Hepatocyte (in vitro differentiated cells): ENCODE measurements at regions not wholly inside any gene's neighbourhood (a gene's known extent, or its start where the extent isn't known, plus 50 kb on each side); places are given as distances from the start of the nearest gene placed in this dataset.

ENCODE experiments used
- DNase-seq: peaks from one replicate; pipeline ENCODE4 v3.0.0-alpha.2; 2016; ENCODE audit warnings: low spot score
- H2AFZ ChIP-seq: fragments of 200-600 bp; sonication (generic); 2 replicates; pipeline ENCODE4 v1.6.0; 2016; ENCODE audit warnings: antibody characterized with exemption, mild to moderate bottlenecking
- H3K27ac ChIP-seq: fragments of 200-600 bp; sonication (generic); 2 replicates; pipeline ENCODE4 v1.5.1; 2016; ENCODE audit warnings: mild to moderate bottlenecking
- H3K27me3 ChIP-seq: fragments of 200-600 bp; sonication (generic); 2 replicates; pipeline ENCODE4 v1.6.1; 2016
- H3K36me3 ChIP-seq: fragments of 200-600 bp; sonication (generic); replicated peaks from 2 replicates; pipeline ENCODE4 v1.5.1; 2016; ENCODE audit warnings: low read depth; ENCODE audit not compliant: insufficient read depth
- H3K4me1 ChIP-seq: fragments of 200-600 bp; sonication (generic); 2 replicates; pipeline ENCODE4 v1.5.1; 2016; ENCODE audit warnings: mild to moderate bottlenecking, moderate library complexity; ENCODE audit not compliant: insufficient read depth
- H3K4me2 ChIP-seq: fragments of 200-600 bp; sonication (generic); 2 replicates; pipeline ENCODE4 v1.6.0; 2016
- H3K4me3 ChIP-seq: fragments of 200-600 bp; sonication (generic); 2 replicates; pipeline ENCODE4 v1.5.1; 2016; ENCODE audit warnings: mild to moderate bottlenecking
- H3K79me2 ChIP-seq: fragments of 200-600 bp; sonication (generic); 2 replicates; pipeline ENCODE4 v1.6.0; 2017; ENCODE audit warnings: mild to moderate bottlenecking
- H3K9me2 ChIP-seq: fragments of 200-600 bp; sonication (generic); replicated peaks from 2 replicates; pipeline ENCODE4 v1.6.0; 2017; ENCODE audit warnings: mild to moderate bottlenecking; ENCODE audit not compliant: insufficient read depth
- H3K9me3 ChIP-seq: fragments of 200-600 bp; sonication (generic); 2 replicates; pipeline ENCODE4 v1.5.1; 2016; ENCODE audit warnings: low read depth, mild to moderate bottlenecking
- H4K20me1 ChIP-seq: fragments of 200-600 bp; sonication (generic); 2 replicates; pipeline ENCODE4 v1.6.0; 2016; ENCODE audit warnings: mild to moderate bottlenecking; ENCODE audit not compliant: insufficient read depth, poor library complexity, severe bottlenecking
- CTCF ChIP-seq: fragments of 200-600 bp; sonication (generic); IDR thresholded peaks from 2 replicates; pipeline ENCODE4 v1.5.1; 2016; ENCODE audit warnings: antibody characterized with exemption, mild to moderate bottlenecking; ENCODE audit not compliant: poor library complexity
- EZH2 ChIP-seq: fragments of 200-600 bp; sonication (generic); IDR thresholded peaks from 2 replicates; pipeline ENCODE4 v1.6.1; 2016; ENCODE audit warnings: antibody characterized with exemption, mild to moderate bottlenecking, borderline replicate concordance
- EZH2phosphoT487 ChIP-seq: fragments of 200-600 bp; sonication (generic); IDR thresholded peaks from one replicate; pipeline ENCODE4 v1.6.1; 2018; ENCODE audit warnings: antibody characterized with exemption, mild to moderate bottlenecking, low read depth, moderate library complexity; ENCODE audit not compliant: unreplicated experiment, severe bottlenecking
- WGBS: methylation state at CpG from one replicate; pipeline ENCODE4 v1.1.6; 2016; ENCODE audit warnings: low lambda C conversion rate; ENCODE audit errors: missing lambda C conversion rate; 5-methylcytosine and 5-hydroxymethylcytosine counted together

- Histone ChIP-seq H3K4me3 (no peak overlapping the region), H3K27me3 (no peaks in the 10 kb centered on the region), H3K9me2 (no peaks in the 10 kb centered on the region), H3K79me2 (no peaks in the 10 kb centered on the region), H3K27ac (peak overlapping the region; percentile 38), H4K20me1 (no peaks in the 10 kb centered on the region), H3K9me3 (no peaks in the 10 kb centered on the region), H2AFZ (no peak overlapping the region), H3K4me1 (peaks cover 14% of the 10 kb centered on the region), H3K4me2 (peak overlapping the region; percentile 25), H3K36me3 (no peaks in the 10 kb centered on the region)
- TF ChIP-seq CTCF (no peak), EZH2phosphoT487 (no peak), EZH2 (no peak)
- DNase-seq, result peak; percentile 37
- WGBS, result 30% methylated on average over 3 of the region's 3 CpGs
Measured at GRCh38 chr2:23069923-23070322, 315.1 kb upstream of the KLHL29 start.

GRCh38 chr2:23073056-23073455, 311.9 kb upstream of the KLHL29 start:
- DNase-seq, result no peak
- H3K4me2 ChIP-seq, result no peak overlapping the region
- no peaks in the 10 kb centered on the region for H3K79me2 ChIP-seq
- H3K9me2 ChIP-seq, result no peaks in the 10 kb centered on the region
- no peak overlapping the region for H3K4me3 ChIP-seq
- no peak overlapping the region for H3K27ac ChIP-seq
- H3K36me3 ChIP-seq, result no peaks in the 10 kb centered on the region
- TF ChIP-seq CTCF (no peak), EZH2 (no peak)
- no peaks in the 10 kb centered on the region for H3K27me3 ChIP-seq
- peaks cover 14% of the 10 kb centered on the region for H3K4me1 ChIP-seq
- H3K9me3 ChIP-seq, result no peaks in the 10 kb centered on the region
- no peaks in the 10 kb centered on the region for H4K20me1 ChIP-seq
- no peak overlapping the region for H2AFZ ChIP-seq

GRCh38 chr2:23073671-23074070, 311.3 kb upstream of the KLHL29 start:
- Histone ChIP-seq H3K27me3 (no peaks in the 10 kb centered on the region), H3K4me2 (no peak overlapping the region), H3K27ac (no peak overlapping the region), H2AFZ (no peak overlapping the region), H3K4me3 (no peak overlapping the region), H4K20me1 (no peaks in the 10 kb centered on the region), H3K9me2 (no peaks in the 10 kb centered on the region), H3K36me3 (no peaks in the 10 kb centered on the region), H3K9me3 (no peaks in the 10 kb centered on the region), H3K4me1 (peaks cover 12% of the 10 kb centered on the region), H3K79me2 (no peaks in the 10 kb centered on the region)
- TF ChIP-seq EZH2 (no peak), CTCF (no peak), EZH2phosphoT487 (no peak)
- WGBS, result 73% methylated on average over 2 of the region's 2 CpGs
- DNase-seq, result no peak

GRCh38 chr2:23077596-23077995, 307.4 kb upstream of the KLHL29 start:
- Histone ChIP-seq H3K4me1 (peaks cover 6% of the 10 kb centered on the region), H4K20me1 (no peaks in the 10 kb centered on the region), H3K4me2 (no peak overlapping the region), H3K27me3 (no peaks in the 10 kb centered on the region), H3K36me3 (no peaks in the 10 kb centered on the region), H3K9me3 (no peaks in the 10 kb centered on the region), H3K9me2 (no peaks in the 10 kb centered on the region), H3K4me3 (no peak overlapping the region), H3K27ac (no peak overlapping the region), H2AFZ (no peak overlapping the region), H3K79me2 (no peaks in the 10 kb centered on the region)
- no peak for DNase-seq
- TF ChIP-seq EZH2 (no peak), EZH2phosphoT487 (no peak), CTCF (no peak)
- 38% methylated on average over 4 of the region's 4 CpGs for WGBS
